HG02642 (cell line): ENCODE measurements at regions not wholly inside any gene's neighbourhood (a gene's known extent, or its start where the extent isn't known, plus 50 kb on each side); places are given as distances from the start of the nearest gene placed in this dataset.
"Not testable (repeated sequence)": the region's sequence is repeated elsewhere in the genome, so short reads cannot be mapped to it uniquely, and the experiment has no call there.

ENCODE experiments used
- ATAC-seq: cut with Tn5 transposase; IDR thresholded peaks from one replicate; pipeline ENCODE4 v1.9.1; 2021; ENCODE audit warnings: mild to moderate bottlenecking; ENCODE audit not compliant: unreplicated experiment, poor library complexity

DNA sequence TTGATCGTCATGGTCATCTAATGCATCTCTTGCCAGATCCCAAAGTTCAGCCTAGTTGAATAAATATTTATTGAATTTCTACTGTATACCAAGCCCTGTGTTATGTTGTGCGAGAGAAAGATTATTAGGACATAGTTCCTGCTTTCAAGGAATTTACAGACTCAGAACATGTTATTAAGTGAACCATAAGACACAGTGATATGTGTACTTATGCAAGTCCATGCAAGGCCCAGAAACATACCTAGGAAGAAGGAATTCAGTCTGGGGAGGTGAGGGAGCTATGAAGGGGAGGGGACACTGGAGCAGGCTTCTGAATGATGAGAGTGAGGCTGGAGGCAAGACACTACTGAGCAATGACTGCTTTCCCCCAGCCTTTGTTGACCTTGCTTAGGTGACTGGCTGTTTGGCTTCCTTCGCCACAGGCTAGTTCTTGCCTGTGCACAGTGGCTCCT, 81.4 kb downstream of the ACAA2 start:
- no peak for ATAC-seq

DNA sequence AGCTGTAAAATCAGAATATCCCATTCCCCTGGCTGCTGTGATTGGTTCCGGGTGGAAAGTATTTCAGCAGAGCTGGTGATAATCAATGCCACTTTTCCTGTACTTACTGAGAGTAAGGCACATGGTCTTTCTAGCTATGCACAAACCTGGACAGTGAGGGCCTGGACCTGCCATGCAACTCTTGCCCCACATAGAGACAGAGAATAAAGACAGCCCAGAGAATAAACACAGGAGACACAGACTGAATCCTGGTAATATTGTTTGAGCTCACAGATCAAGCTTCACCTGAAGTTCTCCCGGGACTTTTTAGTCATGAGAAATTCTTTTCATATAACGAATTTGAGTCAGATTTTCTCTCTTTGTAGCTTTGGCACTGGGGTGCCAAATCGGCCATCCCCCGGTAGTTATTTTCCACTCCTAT, 81.9 kb downstream of the ACAA2 start:
- no peak for ATAC-seq

DNA sequence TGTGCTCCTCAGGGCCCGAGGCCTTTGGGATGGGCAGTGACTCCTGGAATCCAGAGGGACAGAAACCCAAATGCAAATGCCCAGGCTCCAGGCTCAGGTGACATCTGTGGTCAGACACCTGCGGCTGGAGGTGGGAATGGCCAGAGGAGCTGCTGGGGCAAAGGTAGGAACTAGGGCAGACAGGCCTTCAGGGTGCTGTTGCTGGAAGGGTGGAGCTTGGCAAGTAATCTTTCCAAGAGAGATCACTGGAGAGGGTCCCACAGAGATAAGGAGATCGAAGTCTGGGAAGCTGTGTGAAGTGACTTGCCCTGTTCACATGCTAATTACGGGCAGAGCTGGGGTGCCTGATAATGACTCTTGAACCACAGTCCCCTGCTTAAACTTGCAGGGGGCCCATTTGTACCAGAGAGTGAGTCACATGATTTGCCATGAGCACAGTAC, 82.4 kb downstream of the ACAA2 start:
- no peak for ATAC-seq

DNA sequence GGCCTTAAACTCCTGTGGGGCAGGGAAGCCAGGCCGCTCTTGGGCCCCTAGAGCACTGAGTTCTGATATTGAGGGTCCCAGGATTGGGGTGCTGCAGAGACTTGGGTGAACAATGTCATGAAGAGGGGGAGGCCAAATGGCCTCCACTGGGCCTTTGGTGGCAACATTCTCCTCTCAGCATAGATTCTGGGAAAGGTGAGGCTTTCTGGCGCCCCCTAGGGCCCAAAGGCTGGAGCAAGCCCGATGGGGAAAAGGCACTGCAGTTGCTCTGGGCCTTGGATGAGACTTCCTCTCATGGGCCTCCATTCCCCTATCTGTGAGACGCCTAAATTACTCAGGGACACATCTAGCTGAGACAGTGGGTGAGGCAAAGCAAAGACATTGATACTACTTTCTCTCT, 84.8 kb downstream of the ACAA2 start:
- ATAC-seq: no peak

DNA sequence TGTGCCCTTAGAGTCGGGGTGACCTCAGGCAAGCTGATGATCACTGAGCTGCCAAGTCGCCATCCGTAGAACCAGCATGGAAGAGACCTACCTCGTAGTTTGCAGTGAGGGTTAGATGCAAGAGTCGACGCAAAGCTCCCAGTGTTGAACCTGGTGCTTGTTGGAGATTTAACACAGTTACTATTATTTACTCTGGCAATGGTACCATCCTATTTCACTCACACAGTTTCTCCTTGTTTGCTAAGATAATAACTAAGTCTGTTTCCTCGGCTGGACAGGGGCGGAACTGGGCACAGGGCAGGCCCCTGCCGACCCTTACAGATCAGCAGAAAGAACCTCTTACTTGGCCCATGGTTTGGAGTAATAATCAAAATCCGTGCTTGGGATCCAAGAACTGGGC, 85.5 kb downstream of the ACAA2 start:
- no peak for ATAC-seq

DNA sequence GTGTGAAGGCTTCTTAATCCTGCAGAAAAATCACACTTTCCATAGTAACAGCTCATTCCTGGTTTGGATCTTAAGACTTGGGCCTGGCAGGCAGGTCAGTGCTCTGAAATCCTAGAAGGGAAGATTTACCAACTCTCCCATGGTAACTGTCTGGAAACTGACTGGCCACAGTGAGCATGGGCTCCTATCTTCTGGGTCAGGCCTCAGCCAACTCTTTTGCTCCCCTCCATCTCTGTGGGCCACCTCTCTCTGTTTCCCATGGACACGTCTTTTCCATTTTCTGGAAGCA, 86.7 kb downstream of the ACAA2 start:
- no peak for ATAC-seq

DNA sequence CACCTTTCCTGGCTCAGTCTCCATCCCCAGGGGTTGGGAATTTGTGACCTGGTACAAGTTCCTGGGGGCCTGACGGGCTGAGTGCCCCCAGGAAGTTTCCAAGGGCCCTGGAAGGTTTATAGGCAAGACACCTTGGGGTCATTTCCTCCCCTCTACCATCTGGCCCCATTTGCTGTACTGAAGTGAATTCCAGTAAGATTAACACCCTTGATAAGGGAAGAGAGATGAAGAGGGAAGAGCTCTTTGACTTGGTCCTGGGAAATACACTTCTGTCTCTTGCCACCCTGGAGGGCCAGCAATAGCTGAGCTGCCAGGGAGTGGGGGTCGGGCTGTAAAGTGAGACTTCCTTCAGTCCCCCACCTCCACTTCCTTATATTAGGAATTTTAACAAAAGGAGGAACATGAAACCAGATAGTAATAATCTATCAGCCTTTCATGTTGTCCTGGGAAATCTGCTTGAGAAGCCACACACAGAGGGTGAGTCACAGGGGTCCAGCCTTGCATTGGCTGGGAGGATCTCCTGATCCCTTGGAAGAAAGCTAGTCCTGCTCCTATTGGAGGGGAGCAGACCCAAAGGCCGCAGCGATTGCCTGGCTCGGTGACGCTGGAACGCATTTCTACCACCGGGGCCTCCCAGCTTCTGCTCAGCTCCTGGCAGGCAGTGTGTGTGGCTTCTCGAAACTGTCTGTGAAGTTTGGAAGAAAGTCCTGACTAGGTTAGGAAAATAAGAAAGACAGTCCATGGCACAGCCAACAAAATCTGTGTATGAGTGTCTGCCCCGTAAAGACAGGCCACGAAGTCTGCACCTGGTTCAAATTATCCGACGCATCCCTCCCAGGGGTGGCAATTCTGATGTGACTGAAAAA, 87.3 kb downstream of the ACAA2 start:
- ATAC-seq: no peak

DNA sequence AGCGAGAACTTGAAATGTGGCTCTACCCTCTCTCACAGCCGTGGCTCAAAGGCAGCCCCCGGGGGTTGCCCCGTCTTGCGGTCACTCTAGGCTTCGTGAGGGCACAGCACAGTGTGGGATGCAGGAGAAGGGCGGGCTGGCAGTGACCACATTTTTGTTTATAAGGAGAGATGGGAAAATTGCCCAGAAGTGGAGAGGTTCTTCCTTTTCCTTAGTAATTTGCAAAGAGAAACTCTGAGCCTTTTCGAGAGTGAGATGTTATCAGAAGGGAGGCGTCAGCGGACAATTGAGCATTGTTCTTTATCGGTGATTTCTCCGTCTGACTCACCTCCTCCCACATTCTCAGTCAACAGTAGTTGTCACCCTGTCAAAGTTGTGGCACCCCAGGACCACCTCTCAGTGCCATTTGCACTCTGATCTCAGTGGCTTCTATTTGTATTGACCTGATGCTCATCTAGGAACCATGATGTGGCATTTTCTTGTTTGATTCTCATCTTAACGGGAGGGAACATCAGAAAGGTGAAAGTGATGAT, 89.6 kb downstream of the ACAA2 start:
- no peak for ATAC-seq

DNA sequence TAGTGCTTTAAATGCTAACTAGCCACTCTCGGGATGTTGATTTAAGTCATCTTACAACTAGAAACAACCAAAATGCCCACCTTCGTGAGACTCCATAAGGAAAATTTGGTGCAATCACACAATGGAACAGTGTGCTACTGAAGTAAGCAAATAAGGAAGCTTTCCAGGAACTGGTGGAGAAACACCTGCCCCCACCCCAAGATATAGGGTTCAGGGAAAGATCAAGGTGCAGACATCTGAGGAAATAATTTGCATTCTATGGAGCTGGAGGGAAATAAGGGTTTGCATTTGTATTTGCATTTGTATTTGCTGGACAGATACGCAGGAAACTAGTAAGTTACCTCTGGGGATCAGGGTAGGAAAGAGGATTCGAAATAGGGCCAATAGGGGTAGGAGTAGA, 90.9 kb downstream of the ACAA2 start:
- no peak for ATAC-seq

DNA sequence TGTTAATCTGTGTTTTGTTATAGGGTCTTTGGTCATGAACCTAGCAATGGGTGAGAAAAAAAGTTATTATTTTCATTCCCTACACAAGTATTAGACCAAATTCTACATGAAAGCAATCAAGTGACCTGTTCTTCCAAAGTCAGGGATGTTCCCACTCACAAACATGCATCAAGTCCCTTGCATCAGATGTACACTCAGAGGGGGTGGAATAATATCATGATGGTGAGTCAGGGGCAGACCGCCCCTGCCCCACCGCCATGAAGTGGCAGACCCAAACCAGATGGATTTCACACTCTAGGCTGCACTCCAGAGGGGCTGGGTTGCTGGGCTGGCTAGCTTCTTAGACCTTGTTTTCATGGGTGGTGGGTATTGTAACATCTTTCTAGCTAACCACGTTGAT, 91.4 kb downstream of the ACAA2 start:
- ATAC-seq: no peak

DNA sequence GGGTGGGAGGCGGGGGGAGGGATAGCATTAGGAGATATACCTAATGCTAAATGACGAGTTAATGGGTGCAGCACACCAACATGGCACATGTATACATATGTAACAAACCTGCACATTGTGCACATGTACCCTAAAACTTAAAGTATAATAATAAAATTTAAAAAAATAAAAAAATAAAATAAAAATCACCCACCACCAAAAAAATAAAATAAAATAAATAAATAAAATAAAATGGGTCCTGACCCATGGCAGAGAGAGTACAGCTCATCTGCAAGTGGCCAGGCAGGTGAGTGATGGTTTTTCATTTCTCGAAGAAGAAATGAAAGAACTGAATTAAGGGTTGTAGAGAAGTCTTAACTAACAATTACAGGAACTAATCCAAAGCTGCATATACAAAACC, 92.4 kb downstream of the ACAA2 start:
- ATAC-seq: not testable (repeated sequence)

DNA sequence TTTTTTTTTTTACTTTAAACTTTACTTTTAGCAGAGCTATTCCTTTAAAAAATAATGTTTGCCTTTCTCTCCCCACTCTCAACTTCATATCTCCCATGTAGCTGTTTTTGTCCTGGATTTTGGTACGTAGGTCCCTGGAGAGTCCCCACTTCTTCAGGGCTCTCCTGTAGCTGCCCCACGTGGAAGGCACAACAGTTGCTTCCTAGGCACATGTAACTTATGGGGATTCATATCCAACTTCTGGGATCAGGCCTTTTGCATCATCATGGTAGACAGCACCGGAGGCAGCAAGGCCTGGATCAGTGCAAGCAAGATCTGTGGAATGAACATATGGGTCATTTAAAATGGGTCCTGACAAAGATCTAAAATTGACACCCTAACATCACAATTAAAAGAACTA, 95.7 kb downstream of the ACAA2 start:
- no peak for ATAC-seq

DNA sequence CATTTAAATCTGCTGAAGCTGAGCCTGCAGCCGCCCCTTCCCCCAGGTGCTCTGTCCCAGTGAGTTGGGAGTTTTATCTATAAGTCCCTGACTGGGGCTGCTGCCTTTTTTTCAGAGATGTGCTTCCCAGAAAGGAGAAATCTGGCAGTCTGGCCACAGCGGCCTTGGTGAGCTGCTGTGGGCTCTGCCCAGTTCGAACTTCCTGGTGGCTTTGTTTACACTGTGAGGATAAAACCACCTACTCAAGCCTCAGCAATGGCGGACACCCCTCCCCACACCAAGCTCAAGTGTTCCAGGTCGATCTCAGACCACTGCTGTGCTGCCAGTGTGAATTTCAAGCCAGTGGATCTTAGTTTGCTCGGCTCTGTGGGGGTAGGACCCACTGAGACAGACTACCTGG, 97.3 kb downstream of the ACAA2 start:
- ATAC-seq: no peak

DNA sequence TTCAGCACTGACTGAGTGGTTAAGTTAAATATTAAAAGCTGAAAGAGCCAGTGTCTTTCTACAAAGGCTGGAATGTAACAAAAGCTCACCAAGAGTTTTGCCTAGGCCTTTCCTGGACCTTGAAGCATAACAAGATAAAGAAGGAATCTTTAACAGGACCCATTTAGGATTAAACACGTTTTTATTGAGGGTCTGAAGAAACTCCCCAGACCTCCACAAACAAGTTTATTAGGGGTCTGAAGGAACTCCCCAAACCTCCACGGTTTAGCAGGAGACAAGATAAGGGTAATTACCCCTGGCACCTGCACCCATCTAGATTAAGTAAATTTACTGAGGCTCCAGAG, 104.0 kb downstream of the ACAA2 start:
- ATAC-seq: no peak

DNA sequence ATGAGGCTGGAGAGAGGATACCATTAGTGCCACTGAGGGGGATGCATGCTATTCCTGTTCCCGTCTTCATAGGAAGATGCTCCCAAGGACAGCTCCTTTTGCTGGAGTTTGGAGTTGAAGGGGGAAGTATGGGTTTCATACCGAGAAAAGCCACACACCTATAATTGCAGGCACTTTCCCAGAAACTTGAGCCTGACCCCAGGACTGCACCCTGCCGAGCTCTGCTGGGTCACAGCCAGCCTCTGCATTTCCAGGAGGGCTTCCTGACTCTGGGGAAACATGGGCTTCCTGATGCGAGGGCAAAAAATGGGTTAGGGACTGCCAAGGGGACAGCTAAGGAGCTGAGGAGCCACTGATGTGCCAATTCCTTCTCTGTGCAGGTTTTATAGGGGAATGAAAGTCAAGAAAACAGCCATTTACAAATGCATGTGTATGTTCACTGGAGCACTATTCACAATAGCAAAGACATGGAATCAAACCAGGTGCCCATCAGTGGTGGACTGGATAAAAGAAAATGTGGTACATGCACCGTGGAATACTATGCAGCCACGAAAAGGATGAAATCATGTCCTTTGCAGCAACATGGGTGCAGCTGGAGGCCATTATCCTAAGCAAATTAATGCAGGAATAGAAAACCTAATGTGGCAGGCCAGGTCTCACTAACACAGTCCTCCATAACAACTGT, 104.5 kb downstream of the ACAA2 start:
- ATAC-seq: no peak

DNA sequence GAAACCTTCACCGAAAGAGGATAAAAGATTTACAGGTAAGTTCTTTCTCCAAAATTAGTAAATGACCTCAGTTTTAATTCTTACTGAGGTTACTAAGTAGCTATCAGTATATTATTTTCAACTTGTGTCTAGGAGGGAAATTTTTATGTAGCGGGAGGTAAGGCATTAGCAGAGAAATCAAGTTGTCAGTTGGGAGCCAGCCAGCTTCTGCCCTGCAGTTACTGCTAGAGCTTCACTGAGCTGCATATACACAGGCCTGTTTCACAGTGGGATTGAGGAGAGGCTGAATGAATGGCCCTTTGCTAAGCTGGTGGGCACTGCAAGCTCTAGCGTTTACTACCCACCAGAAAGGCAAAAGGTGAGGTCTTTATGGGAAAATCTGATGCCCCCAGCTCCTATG, 105.7 kb downstream of the ACAA2 start:
- ATAC-seq: no peak

DNA sequence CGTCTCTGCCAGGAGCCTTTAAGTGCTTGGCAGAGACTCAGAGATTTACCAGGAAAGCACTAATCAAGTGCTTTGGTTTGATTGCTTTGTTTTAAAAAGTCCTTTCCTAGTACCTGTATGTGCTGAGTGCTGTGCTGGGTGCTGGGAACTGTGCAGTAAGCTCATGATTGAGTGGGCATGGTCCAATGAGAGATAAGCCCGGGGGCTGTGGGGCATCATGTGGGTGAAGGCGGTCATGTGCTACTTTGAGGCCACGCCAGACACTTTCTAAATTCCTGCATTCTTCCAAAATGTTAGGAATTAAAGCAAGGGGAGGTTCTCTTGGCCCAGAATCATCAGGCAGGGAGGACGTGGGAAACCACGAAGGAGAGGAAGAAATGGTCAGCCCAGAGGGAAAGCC, 109.0 kb downstream of the ACAA2 start:
- no peak for ATAC-seq

DNA sequence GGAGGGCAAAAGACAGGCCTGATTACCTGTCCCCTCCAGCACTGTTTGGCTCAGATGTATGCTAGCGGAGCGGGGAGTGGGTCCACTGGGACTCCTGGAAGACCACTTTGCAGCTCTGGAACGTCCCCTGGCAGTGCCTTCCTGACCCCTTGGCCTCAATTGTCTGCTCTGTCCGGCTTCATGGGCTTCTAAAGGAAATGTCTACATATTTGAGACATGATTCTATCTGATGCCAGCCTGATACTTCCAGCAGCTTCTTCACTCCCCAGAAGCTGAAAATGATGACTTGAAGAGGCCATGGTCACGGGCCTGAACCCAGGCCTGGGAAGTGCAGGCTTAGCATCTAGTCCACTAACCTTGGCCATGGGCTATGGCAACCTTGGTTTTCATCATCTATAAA, 112.1 kb downstream of the ACAA2 start:
- ATAC-seq: no peak

DNA sequence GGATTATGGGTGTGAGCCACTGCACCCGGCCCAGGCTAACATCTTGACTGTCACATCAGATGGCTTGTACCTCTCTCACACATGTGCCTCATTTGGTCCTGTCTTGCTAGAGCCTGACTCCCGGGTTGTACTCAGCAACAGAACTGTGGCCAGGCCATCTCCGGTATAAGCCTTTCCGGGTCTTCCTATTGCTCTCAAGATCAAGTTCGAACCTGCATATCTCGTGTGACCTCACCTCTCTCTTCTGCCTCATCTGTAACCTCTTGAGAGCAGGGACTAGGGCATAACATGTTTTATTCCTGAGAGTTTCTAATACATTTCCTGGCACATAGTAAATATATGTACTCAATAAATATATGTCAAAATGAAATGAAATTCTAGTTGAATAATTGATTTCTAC, 114.0 kb downstream of the ACAA2 start:
- ATAC-seq: no peak

DNA sequence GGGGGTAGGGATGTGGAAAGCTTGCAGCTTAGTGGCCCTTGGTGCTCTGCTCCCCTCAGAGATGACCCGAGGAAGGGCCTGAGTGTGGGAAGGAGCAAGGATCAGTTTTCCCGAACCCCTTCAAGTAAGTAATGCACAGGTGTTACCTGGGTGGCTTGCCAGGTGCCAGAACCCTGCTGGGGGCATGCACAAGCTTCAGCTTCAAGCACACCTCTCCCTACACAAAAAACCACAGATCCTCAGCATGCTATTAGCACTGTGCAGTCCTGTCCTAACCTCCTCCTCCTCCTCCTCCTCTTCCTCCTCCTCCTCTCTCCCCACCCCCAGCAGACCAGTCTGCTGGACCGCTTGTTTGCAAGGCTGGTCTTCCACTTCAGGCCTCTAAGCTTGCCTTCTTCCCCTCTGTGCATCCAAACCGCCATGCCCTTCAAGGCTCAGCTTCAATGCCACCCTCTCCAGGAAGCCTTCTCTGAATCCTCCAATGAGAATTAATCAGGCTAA, 114.8 kb downstream of the ACAA2 start:
- no peak for ATAC-seq

DNA sequence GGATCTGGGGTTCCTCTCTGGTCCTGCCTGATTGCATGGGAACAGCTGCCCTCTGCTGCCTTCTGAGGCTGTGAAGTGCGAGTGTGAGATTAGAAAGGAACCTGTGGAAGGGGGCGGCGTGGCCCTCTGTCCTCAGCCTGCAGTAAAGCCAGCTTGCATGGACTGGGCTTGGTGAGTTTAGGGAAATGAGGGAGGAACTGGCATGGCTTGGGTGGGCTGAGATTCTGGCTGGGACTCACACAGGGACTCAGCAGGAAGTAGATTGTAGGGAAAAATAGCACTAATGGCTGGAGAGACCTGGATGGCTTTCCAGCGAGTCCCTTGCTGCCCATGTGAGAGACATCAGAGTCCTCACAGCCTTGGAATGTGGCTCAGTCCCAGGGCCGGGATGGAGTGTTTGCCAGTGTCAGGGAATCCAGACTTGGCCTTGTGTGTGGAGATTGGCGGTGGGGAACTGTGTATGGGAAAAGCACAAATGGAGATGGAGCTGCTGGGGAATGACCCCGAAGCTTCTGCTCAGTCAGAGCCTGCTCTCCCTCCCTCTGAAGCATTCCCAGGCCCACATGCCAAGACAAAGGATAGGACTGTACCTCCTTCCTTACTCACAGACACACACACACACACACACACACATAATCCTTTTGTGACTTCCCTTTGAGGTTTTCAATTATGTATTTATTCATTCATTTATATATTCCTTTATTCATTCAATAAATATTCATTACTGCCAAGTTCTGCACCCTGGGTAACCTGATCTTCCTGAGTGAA, 115.4 kb downstream of the ACAA2 start:
- ATAC-seq: no peak
